ENCODE measurements at regions not wholly inside any gene's neighbourhood (a gene's known extent, or its start where the extent isn't known, plus 50 kb on each side); places are given as distances from the start of the nearest gene placed in this dataset.
A peak's percentile ranks its signal among the peaks of the same experiment; 100 is the strongest.
"Not testable (repeated sequence)": the region's sequence is repeated elsewhere in the genome, so short reads cannot be mapped to it uniquely, and the experiment has no call there.

DNA sequence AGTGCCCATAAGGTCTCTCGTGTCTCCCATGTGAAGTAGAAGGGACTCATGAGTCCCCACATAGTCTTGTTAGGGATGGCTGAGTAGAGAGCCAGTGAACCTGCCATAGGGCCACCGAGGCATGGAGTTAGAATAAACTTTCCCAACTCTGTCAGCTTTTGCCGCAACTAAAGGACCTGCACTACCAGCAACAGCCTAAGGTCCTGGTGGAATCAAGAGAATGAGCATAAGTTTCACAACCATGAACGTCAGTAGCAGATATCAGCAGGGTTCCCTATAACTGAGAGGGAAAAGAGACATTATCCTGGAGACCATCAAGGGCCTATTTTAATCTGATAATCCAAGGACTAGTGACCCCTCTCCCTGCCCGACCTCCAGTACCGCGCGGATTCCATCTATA is 60.3 kb upstream of the FNDC3B start:
- FAIRE-seq (no peak), DNase-seq (ENCODE audit: insufficient read length, low spot score) (no peak)

DNA sequence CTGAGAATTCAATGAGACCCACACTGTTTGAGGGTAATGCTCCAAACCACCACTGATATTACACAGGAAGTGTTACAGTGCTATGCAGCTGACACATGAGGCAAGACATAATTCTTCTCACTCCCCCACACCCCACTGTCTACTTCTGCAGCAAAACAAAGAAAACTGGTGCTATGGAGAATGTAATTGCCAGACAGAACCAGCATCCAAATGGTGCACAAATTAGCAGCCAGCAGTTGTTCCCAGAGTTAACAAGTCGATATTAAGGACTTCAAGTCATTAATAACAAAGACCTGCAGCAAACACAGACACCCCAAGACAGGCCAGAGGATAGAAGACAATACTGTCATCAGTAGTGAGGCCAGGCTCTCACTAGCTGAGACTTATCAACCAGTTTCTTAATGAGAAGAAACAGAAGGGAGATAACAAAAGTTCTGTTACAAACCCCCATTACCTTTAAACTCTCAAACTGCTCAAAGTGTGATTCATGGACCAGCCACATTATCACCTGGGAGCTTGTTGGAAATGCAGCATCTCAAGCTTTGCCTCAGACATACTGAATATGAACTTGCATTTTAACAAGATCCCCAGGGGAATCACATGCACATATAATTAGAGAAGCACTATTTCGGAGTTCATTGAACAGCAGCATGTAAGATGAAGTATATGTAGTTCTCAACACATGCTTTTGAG is 58.7 kb upstream of the FNDC3B start:
- FAIRE-seq, result no peak

DNA sequence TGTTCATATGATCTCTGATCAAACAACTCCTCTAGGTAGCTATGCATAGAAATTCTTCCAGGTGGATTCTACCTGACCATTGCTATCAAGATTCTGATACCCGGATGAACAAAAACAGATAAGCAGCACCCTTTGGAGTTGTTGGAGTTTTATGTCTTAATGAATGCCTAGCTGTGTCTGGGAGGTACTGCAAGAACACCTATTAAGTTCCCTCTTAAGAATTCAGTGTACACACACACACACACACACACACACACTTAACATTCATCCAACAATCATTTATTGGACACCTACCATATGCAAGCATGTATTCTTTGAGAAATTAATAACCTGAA is 58.1 kb upstream of the FNDC3B start:
- DNase-seq (ENCODE audit: insufficient read length, low spot score) (no peak), FAIRE-seq (no peak)

More for the DNA sequence above, 58.7 kb upstream of the FNDC3B start:
- DNase-seq (ENCODE audit: insufficient read length, low spot score), result peak; percentile 41

DNA sequence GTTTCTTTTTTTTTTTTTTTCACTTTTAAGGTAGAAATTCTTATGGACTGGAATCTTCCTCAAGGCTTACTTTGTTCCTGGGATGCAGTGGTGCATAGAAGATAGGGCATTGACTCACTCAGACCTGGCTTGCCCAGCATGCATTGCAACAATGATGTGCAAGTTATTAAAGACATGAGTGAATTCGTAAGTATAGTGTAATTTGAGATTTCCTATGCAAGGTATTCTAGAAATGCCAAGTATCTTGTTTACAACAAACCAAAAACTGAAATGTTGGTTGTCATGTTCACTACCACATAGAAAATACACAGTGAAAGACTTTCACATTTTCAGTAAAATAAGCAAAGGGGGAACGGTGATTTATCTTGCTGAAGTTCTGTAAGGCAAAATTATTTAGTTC is 56.5 kb upstream of the FNDC3B start:
- DNase-seq (ENCODE audit: insufficient read length, low spot score) (peak; percentile 65), FAIRE-seq (peak; percentile 87)

DNA sequence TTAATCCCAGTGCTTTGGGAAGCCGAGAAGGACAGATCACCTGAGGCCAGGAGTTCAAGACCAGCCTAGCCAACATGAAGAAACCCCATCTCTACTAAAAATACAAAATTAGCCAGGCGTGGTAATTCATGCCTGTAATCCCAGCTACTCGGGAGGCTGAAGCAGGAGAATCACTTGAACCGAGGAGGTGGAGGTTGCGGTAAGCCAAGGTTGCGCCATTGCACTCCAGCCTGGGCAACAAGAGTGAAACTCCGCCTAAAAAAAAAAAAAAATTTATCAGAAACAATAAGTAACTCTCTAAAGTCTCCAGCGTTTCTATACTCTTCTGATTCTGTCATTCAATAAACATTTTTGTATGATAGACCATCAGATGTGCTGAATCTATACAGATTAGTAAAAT is 55.7 kb upstream of the FNDC3B start:
- not testable (repeated sequence) for FAIRE-seq; DNase-seq (ENCODE audit: insufficient read length, low spot score)

DNA sequence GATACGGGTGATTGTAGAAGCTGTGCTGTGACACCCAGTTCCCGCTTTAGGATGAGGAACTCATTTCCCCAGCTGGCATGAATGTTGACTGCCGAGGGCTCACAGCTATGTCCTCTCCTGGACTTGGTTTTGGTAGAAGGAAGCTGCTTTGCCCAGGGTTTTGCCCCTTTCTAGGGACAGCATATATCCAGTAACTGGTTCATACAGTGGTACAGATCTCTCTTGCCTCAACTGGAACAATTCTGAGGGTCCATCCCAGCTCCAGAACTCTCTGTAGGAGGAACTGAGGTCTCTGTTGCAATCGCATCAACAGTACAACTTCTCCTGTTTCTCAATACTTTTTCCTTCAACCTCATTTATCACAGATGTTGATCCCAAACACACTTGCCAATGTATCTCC is 54.5 kb upstream of the FNDC3B start:
- DNase-seq (ENCODE audit: insufficient read length, low spot score), result no peak
- FAIRE-seq, result no peak

DNA sequence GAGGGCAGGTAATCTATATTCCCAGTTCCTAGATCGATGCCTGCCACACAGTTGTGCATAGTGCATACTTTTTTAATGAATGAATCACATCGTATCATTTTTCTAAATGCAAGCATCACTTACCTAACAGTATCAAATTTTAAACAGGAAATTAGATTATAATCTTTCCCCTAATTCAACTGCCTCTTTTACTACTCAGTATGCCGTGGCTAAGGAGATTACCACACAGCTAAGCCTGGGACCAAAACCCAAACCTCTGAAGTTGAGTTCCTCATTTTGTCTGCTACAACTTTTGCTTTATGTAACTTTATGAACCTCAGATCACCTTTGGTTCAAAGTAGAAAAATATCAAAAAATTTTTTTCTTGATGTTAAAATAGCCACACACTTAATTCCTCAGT is 53.2 kb upstream of the FNDC3B start:
- FAIRE-seq, result no peak
- no peak for DNase-seq (ENCODE audit: insufficient read length, low spot score)

DNA sequence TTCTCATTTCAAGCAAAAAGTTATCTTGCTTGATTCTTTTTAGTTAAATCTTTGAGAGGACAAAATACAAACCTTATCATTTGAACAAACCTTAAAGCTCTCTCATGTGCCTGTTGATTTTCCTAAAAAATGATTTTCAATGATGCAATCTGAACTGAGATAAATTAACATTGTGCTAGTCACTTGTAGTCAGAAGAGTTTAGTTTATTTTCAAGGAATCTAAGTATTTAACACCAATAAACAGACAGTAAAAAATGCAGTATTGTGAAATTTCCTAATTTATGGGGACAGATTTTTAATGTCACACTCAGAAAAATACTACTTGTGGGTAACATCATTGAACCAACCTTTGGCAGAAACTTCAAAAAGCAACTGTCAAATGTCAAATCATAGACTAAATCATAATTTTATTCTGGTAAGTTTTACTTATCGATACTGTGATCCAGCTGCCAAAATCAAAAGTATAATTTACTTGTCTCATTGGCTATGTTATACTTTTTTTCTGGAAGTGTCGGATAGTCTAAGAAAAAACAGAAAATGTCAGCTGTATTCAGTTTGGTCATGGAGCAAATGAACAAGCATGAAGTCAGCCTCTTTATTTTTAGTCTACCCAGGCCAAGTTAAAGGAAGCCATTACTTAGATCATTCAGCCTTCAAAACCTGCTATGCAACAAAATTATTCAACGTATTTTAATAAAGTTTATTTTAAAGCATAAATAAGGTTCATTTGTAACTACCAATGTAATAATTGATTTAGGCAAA is 52.4 kb upstream of the FNDC3B start:
- FAIRE-seq, result no peak
- DNase-seq (ENCODE audit: insufficient read length, low spot score), result no peak

Data from HTR-8/SVneo (cell line).